Lower lobe of right lung (tissue), 2 donors: ENCODE measurements at regions not wholly inside any gene's neighbourhood (a gene's known extent, or its start where the extent isn't known, plus 50 kb on each side); places are given as distances from the start of the nearest gene placed in this dataset.

Source experiments
- ATAC-seq, 2 donors: fragments of 200-7000 bp; cut with Tn5 transposase; one replicate each; pipeline ENCODE4 v1.9.1; 2020 to 2022; ENCODE audit warnings: mild to moderate bottlenecking in 2 of 2, moderate library complexity in 2 of 2
- DNase-seq: peaks from one replicate; pipeline ENCODE4 v3.0.0-alpha.2; 2020
- H3K27ac ChIP-seq: fragments of 200-600 bp; one replicate; pipeline ENCODE4 v1.8.0; 2022
- H3K27me3 ChIP-seq: fragments of 200-600 bp; one replicate; pipeline ENCODE4 v1.8.0; 2022; ENCODE audit warnings: low read depth
- H3K36me3 ChIP-seq: fragments of 200-600 bp; one replicate; pipeline ENCODE4 v1.8.0; 2022; ENCODE audit warnings: mild to moderate bottlenecking
- H3K4me1 ChIP-seq: fragments of 200-600 bp; one replicate; pipeline ENCODE4 v1.8.0; 2022
- H3K4me3 ChIP-seq: fragments of 200-600 bp; one replicate; pipeline ENCODE4 v1.8.0; 2022; ENCODE audit warnings: mild to moderate bottlenecking
- H3K9me3 ChIP-seq: fragments of 200-600 bp; one replicate; pipeline ENCODE4 v1.8.0; 2022
- intact Hi-C: fragments of 100-400 bp; cut with DNase I; formaldehyde crosslinking; loops from one replicate; pipeline ENCODE4 v1.11.0; 2022
- TF ChIP-seq, protein P1 (sequence below): fragments of 200-600 bp; IDR thresholded peaks from one replicate; pipeline ENCODE4 v1.8.0; 2022; ENCODE audit warnings: antibody characterized with exemption, mild to moderate bottlenecking
- donor health status: DM: no; HTN: yes; CAD: no; lungs with severe emphysema.

DNA sequence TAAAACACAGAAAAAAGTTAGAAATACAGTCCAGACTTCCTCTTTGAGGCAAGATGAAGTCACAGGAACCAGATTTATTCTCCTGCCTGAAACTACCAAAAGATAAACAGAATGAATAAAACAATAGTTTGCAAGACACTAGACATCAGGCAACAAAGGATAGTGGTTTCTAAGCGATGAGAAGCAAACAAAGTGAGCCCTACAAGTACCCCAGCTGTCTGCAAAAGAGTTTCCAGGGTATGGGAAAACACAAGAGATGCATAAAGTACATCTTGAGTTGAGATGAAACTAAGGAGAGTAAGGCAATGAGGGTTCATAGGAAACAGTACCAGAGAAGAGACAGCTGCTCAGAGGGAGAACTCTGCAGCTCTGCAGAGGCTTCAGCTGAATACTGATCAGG is 83.3 kb upstream of the COL24A1 start:
- no peaks in the 10 kb centered on the region for H3K4me1 ChIP-seq
- DNase-seq (no peak), ATAC-seq (no peak)
- no peak overlapping the region for H3K4me3 ChIP-seq
- TF ChIP-seq, protein P1, sequence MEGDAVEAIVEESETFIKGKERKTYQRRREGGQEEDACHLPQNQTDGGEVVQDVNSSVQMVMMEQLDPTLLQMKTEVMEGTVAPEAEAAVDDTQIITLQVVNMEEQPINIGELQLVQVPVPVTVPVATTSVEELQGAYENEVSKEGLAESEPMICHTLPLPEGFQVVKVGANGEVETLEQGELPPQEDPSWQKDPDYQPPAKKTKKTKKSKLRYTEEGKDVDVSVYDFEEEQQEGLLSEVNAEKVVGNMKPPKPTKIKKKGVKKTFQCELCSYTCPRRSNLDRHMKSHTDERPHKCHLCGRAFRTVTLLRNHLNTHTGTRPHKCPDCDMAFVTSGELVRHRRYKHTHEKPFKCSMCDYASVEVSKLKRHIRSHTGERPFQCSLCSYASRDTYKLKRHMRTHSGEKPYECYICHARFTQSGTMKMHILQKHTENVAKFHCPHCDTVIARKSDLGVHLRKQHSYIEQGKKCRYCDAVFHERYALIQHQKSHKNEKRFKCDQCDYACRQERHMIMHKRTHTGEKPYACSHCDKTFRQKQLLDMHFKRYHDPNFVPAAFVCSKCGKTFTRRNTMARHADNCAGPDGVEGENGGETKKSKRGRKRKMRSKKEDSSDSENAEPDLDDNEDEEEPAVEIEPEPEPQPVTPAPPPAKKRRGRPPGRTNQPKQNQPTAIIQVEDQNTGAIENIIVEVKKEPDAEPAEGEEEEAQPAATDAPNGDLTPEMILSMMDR: no peak
- H3K36me3 ChIP-seq: no peaks in the 10 kb centered on the region
- no peaks in the 10 kb centered on the region for H3K9me3 ChIP-seq
- H3K27ac ChIP-seq: no peak overlapping the region
- no peaks in the 10 kb centered on the region for H3K27me3 ChIP-seq
- intact Hi-C loops: no loop called here

DNA sequence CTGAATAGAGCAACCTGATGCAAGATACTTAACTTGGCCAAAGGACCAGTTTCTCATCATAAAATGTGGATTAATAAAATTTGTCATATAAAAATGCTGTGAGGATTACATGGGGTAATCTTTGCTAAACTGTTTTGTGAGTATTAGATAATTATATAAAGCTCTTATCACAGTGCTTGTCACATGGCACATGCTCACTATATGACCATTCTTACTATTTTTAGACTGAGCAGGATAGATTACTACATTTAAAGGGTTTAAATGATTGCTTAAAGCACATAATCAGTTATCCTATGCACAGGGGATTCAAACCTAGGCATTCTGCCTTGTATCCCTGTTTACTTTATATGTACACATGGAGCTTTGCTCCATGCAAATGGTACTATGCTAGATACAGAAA is 82.9 kb upstream of the COL24A1 start:
- ATAC-seq (no peak), DNase-seq (no peak)
- Histone ChIP-seq H3K27ac (no peak overlapping the region), H3K36me3 (no peaks in the 10 kb centered on the region), H3K4me1 (no peaks in the 10 kb centered on the region), H3K4me3 (no peak overlapping the region), H3K27me3 (no peaks in the 10 kb centered on the region), H3K9me3 (no peaks in the 10 kb centered on the region)
- intact Hi-C loops: no loop called here
- TF ChIP-seq, protein P1: no peak

DNA sequence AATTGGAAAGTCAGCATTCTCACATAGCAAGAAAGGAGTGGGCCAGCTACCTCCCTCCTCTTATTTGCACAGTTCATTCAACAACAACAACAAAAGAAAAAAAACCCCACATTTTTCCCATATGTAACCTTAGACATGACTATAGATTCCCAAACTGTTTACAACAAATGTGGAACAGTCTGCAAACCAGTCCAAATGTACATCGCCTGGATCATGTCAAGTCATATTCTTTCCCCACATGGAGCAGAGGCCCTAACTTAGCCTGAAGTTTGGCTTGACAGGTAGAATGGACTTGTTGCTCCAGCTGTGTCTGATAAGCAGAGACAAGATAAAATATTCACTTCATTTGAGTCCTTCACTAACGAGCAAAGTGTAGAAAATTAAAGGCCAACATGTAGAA is 81.7 kb upstream of the COL24A1 start:
- ATAC-seq (no peak), DNase-seq (no peak)
- TF ChIP-seq, protein P1: no peak
- no peaks in the 10 kb centered on the region for H3K9me3 ChIP-seq
- H3K4me1 ChIP-seq: no peaks in the 10 kb centered on the region
- H3K27ac ChIP-seq: no peak overlapping the region
- H3K4me3 ChIP-seq: no peak overlapping the region
- no peaks in the 10 kb centered on the region for H3K36me3 ChIP-seq
- intact Hi-C loops: no loop called here
- no peaks in the 10 kb centered on the region for H3K27me3 ChIP-seq

DNA sequence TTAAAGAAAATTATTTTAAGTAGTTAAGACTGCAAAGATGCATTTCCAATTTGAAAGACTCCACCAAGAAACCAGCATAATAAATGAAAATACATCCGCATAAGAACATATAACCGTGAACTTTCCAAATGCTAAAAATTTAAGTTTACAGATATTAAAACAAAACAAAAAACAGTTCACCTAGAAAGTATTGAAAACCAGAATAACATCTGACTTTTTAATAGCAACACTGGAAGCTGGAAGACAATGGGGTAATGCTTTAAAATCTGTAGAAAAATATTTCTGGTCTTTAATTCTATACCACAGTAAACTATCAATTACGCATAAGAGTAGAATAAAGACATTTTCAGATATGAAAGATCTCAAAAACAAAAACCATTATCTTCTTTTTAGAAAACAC is 79.3 kb upstream of the COL24A1 start:
- TF ChIP-seq, protein P1: no peak
- Histone ChIP-seq H3K4me3 (no peak overlapping the region), H3K27me3 (no peaks in the 10 kb centered on the region), H3K27ac (no peak overlapping the region), H3K9me3 (no peaks in the 10 kb centered on the region), H3K36me3 (no peaks in the 10 kb centered on the region), H3K4me1 (no peaks in the 10 kb centered on the region)
- intact Hi-C loops: no loop called here
- no peak for DNase-seq
- ATAC-seq: no peak

DNA sequence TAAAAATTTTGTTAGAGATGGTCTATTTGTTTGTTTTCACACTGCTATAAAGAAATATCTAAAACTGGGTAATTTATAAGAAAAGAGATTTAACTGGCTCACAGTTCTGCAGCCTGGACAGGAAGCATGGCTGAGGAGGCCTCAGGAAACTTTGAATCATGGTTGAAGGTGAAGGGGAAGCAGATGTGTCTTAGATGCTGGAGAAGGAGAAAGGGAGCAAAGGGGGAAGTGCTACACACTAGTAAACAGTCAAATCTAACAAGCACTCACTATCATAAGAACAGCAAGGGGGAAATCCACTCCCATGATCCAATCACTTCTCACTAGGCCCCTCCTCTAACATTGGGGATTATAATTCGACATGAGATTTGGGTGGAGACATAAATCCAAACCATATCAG is 76.8 kb upstream of the COL24A1 start:
- DNase-seq (no peak), ATAC-seq (no peak)
- no peaks in the 10 kb centered on the region for H3K9me3 ChIP-seq
- no peaks in the 10 kb centered on the region for H3K36me3 ChIP-seq
- no peaks in the 10 kb centered on the region for H3K4me1 ChIP-seq
- H3K4me3 ChIP-seq: no peak overlapping the region
- no peaks in the 10 kb centered on the region for H3K27me3 ChIP-seq
- intact Hi-C loops: no loop called here
- TF ChIP-seq, protein P1: no peak
- no peak overlapping the region for H3K27ac ChIP-seq

DNA sequence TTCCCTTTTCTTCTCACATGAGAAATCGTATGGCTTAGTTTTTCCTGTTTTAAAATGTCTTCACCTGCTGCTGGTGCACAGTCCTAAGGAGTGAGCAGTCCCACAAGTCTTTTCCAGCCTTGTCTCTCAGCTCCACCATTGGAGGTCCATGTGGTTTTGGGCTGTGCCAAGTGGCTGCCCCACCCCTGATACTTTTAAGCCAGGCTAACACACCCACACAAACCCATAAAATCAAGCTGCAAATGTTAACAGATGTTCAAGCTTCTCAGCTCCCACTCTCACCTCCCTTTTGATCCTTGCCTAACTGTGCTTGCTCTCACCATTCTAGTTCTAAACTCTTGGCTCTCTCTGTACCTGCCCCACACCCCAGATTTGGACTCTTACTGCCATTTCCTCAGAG is 74.5 kb upstream of the COL24A1 start:
- no peak for DNase-seq
- TF ChIP-seq, protein P1: no peak
- intact Hi-C loops: no loop called here
- Histone ChIP-seq H3K36me3 (no peaks in the 10 kb centered on the region), H3K9me3 (no peaks in the 10 kb centered on the region), H3K27me3 (no peaks in the 10 kb centered on the region), H3K4me3 (no peak overlapping the region), H3K27ac (no peak overlapping the region), H3K4me1 (no peaks in the 10 kb centered on the region)
- no peak for ATAC-seq
